HG02642 (cell line): ENCODE measurements at regions not wholly inside any gene's neighbourhood (a gene's known extent, or its start where the extent isn't known, plus 50 kb on each side); places are given as distances from the start of the nearest gene placed in this dataset.
"Not testable (repeated sequence)": the region's sequence is repeated elsewhere in the genome, so short reads cannot be mapped to it uniquely, and the experiment has no call there.

Experiments used
- ATAC-seq: cut with Tn5 transposase; IDR thresholded peaks from one replicate; pipeline ENCODE4 v1.9.1; 2021; ENCODE audit warnings: mild to moderate bottlenecking; ENCODE audit not compliant: unreplicated experiment, poor library complexity

DNA sequence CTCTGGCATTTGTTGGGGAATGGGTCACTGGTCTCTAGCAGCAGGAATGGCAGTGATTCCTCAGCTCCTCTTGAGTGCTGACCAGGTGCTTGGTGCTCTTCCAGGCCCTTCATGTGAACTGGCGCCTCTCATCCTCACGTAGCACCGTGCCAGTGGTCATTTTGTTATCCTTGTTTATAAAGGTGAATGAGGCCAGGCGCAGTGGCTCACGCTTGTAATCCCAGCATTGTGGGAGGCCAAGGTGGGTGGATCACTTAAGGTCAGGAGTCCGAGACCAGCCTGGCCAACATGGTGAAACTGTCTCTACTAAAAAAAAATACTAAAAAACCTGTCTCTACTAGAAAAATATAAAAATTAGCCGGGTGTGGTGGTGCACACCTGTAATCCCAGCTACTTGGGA lies 301.3 kb downstream of the QKI start:
- ATAC-seq, result no peak

DNA sequence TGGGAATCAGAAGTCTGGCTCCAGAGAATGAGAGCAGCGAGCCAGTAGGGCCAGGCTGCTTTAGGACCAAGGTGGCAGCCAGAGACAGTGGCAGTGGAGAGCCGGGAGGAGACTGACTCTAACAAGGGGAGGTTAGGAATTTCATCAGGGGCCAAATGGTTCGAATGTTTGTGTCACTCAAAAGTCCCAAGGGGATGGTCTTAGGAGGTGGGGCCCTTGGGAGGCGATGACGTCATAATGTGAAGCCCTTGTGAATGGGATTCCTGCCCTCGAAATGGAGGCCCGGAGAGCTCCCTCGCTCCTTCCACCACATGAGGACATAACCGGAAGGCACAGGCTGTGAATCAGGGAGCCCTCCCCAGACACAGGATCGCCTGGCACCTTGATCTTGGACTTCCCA lies 299.7 kb downstream of the QKI start:
- ATAC-seq, result no peak

DNA sequence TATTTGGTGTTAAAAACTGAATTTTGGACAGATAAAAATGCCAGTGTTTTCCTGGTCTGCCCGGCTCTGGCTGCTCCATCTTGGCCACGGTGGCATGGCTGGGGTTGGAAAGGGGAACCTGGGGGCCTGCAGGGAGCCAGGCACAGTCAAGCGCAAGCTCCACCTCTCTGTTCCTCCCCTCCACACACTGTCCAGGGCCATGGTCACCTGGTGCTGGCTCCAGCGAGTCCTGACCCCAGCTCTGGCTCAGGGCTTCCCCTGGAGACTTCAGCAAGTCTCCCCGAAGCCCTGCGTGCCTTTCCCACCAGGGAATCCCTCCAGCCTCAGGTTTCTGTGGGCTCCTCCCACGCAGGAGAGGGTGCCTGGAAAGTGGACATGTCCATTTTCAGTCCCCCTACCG lies 298.5 kb downstream of the QKI start:
- no peak for ATAC-seq

DNA sequence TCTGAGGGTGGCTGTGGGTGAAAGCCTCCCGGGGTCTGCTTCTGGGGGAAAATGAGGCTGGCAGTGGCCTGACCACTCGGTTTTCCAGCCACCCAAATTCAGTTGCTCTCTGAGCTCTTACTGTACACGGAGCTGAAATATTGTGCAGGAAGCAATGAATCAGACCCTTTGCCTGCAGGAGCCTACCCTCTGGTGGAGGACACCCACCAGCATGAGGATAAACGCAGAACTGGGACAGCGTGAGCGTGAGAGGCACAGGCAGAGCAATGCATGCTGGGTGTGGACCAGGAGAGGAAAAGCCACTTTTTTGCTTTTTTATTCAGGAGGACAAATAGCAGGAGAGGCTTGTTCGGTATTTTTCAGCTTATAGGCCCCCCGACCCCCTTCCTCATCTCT lies 298.0 kb downstream of the QKI start:
- ATAC-seq, result peak; percentile 0

DNA sequence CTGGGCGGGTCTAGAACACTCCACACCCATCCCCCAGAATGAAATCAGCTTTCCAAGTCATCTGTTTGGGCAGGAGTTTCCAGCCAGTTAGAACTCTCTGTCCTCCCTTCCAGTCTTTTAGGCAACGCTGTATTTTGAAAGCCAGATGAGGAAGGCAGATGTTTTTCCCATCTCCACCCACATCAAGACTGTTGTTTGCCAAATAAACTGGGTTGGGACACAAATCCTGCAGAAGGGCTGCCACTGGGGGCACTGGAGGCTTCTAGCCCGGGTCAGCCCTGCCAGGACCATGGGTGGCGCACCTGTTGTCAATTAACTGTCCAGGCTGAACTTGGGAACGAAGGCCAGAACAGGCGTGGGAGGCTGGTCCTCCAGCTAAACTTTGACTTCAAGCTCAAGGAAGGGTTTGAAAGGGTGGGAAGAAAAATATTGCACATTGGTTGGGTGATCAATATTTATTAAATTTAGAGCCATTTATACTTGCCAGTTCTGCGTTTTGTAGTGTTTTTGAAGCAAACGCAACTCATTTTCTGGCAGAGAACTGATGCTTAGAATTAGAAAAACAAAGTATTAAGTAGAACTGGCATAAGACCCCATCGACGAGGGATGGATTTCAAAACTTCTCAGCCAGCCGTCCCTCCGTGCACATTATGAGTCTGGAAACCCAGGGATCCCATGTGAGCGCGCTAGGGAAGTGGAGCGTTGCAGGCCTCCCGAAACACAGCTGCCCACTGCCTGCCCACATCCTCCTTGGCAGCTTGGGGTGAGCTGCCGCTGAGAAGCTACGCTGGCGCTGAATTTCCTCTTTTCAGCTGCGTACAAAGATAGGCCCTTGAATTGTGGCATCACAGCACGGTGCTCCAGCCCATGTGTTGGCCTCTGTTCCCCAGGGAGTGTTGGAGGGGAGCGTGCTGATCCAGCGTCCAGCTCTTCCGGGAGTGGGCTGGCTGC lies 297.4 kb downstream of the QKI start:
- peak; percentile 41 for ATAC-seq

DNA sequence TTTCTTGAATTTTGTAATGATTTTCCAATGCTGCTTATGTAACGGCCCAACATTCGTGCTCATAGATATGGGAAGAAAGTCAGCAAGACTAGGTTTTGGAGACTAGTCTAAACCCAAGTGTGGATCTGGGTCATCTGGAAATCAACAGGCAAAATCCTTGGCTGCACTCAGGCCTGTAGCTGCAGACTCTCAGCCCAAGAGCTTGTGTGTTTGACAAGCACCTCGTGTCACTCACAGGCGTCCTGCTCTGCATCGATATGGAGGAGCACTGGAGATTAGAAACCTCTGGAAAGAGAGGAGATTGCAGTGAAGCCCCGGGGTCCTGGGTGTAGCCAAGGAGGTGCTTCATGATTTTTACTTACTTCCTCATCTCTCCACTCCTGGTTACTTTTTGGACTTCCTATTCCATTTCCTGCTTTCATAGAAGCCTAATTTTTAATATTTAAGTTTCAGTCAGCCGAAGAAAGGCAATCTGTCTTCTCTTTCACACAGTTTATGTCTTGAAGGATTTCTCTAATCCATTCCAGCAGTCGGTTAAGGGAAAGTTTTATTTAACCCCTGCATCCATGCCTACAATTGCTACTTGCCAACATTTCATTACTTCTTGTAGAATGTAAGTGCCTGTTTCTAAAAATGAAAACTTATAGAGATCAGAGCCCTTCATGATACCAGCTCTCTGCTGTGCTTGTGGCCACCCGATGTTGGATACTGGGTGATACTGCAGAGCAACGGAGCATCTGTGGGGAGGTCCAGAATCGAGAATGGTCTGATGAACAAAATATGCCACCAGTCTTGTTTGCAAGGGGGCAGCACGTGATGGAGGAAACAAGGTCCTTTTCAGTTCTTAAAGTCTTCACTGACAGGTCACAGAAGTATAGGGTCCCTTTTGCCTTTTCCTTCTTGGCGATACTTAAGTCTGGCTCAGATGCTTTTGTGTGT lies 296.3 kb downstream of the QKI start:
- no peak for ATAC-seq

DNA sequence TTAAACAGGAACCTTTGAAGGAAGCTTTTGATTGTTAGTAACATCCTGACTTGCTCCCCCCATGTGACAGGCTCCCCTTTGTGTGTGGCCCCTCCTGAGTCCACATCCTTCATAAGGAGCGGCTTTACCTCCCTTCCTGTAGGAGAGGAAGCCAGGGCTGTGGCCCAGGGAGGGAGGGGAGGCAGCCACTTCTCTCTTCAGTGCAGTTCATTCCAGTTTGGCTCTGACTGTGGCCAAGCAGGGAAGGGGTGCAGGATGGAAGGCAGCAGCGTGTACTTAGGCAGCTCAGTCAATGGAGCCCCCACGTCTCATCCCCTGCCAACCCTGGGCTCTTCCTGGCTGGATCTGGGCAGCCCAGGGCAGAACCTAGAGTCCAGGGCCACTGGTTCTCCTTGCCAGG lies 295.2 kb downstream of the QKI start:
- no peak for ATAC-seq

DNA sequence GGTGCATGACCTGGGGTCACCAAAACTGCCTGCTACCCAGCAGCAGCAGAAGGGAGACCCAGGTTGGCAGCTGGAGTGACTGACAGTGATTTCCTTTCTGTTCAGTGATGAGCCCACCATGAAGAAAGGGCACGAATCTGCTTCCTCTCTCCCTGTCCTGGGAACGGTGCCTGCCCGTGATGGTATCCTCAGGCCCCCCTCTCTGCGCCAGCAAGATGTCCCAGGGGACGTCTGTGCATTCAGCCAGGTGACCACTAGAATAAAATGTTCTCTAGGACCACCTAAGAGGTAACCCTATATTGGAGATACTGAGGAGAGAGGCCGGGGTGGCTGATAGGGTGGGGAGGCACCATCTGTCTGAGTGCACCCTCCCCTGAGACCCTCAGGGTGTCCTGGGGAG lies 294.7 kb downstream of the QKI start:
- ATAC-seq, result no peak

DNA sequence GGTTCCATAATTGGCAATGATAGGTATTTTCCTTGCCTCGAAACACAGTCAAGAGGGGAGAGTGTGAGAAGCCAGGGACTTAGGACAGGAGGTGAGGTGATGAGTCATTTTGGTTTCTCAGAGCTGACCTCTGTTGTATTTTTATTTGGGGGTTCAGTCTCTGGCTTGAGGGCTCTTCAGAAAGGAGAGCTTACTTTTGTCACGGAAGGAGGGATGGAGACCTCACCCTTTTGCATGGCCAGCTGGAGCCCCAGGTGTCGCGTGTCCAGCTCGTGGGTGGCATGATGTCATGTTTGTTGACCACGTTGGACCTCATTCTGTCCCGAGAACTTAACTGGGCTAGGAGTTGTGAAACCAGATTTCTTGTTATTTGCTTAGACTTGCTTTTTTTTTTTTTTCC lies 293.9 kb downstream of the QKI start:
- ATAC-seq, result peak; percentile 48

DNA sequence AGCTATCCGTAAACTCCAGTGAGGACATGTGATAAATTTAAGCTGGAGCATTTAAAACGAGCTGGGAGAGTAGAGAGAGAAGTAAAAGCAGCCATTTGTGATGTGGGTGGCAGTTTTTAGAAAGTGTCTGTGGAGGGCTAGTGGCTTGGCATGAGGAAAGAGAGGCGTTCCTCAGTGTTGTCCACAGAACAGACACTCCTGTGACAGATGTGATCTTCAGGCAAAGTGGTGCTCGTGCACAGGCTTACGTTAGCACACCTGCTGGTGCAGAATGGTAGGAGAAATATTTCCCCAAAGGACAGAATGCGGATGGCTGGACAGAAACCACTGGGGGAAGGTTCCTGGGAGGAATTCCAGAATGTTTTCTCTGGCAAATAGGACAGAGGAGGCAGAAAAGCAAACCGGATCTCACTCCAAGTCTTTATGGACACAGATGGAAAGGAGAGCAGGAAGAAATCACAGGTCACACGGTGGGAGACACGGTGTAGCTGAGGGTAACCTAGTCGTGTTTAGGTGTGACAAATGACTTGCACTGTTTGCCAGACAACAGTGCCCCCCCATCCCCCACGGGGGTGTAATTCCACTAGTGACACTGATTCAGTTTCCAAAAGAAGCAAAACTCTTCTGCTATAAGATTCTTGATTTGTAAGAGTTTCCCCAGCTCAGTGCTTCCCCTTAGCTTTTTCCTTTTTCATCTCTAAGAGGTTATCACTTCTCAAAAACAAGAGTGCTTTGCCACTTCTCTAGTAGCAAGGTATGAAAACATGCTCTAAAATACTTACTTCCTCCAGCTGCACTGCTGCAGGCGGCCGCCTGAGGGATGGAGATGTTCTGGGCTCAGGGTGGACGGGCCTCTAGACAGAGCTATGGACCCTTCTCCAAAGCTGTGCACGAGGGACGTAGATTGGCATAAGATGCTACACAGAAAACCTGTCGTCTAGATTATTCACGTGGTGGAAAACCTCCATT lies 293.2 kb downstream of the QKI start:
- ATAC-seq, result peak; percentile 53

DNA sequence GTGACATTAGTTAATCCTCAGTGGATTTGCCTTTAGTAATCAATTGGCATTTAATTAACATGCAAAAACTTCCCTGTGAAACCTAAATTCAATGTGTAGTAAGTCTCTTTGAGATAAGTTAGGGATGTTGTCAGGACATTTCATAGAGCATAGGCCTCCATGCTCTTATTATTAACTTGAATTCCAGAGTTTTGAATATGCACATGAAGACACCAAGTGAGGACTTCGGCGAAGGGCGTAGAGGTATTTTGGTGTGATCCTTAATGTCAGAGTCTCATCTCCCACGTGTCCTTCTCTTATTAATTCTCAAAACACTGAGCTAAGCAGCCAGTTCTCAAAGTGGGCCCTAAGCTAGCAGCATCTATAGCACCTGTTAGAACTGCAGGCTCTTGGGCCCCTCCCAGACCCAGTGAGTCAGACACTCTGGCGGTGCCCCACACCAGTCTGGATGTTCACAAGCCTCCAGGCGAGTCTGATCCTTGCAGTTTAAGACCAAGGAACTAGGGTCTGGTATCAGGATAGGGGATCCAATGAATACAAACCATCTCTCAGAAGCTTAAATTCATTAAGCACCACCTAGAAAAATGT lies 292.1 kb downstream of the QKI start:
- ATAC-seq, result no peak

DNA sequence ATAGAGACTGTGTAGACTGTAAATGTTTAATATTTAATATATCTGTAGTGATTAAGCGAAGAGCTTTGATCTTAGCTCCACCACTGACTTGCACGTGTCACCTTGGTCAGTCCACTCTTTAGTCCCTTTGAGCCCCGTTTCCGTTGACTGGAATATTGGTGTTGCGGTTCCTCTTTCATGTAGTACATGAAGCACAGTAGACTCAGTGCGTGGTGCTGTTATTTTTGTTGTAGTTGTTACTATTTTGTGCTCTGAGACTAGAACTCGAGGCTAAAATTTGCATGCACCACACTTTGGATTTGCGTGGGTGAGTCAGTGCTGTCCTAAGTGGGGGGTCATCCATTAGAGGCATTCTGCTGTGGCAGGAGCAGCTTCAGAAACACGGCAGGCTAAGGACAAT lies 291.4 kb downstream of the QKI start:
- peak; percentile 54 for ATAC-seq

DNA sequence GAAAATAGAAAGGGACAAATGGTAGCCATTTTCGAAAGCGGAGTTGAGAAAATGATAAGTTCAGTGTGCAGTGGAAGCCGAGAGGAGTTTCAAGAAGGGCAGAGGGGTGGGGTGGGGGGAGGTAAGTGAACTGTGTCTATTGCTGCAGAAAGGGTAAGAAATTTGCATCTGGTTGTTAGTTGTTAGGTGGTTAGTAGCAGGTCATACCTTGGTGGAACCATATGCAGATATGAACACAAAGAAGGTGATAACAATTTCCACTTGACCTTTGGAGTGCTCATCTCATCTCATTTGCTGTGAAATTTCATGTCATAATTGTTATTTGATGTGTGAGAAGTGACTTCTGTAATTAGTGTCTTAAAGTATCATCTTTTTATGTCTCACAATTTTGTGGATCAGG lies 288.2 kb downstream of the QKI start:
- no peak for ATAC-seq

DNA sequence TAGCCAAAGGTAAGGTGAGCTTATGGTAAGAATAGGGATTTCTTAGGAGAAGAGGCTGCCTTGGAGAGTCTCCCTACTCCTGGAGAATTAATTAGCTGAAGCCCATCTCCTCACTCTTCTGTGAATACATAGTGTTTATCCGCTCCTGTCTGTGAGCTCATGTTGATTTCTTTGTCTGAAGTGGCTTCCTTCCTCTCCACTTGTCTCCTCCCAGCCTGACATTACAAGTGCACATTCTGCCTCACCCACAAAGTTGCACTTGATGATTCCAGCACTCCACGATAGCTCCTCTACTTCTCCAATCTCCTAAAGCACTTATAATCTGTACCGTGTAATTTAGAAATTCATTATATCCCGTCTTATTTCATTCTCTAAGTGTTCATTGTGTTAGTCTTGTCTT lies 287.2 kb downstream of the QKI start:
- ATAC-seq, result no peak

DNA sequence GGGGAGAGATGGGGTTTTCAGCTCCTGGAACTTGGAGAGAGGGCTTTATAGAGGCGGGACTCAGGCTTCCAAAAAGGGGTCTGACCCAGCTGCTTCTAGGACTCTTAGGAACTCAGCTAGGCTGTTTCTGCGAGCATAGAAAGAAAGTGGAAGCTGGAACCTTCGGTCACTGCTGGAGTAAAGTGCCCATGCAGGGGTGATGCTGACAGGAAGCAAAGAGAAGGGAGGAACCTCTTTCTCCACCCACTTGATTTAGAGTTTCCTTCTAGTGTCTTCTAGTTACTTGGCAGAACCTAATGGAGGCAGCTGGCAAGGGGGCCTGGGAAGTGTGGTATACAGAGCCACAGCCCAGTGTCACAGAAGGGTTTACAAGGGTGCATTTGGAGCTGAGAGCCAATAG lies 283.6 kb downstream of the QKI start:
- ATAC-seq, result no peak

DNA sequence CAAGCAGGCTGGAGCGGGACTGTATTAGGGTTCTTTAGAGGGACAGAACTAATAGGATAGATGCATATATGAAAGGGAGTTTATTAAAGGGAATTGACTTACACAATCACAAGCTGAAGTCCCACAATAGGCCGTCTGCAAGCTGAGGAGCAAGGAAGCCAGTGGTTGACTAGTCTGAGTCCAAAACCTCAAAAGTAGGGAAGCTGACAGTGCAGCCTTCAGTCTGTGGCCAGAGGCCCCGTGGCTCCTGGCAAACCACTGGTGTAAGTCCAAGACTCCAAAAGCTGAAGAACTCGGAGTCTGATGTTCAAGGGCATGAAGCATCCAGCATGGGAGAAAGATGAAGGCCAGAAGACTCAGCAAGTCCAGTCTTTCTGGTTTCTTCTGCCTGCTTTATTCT lies 281.8 kb downstream of the QKI start:
- not testable (repeated sequence) for ATAC-seq

DNA sequence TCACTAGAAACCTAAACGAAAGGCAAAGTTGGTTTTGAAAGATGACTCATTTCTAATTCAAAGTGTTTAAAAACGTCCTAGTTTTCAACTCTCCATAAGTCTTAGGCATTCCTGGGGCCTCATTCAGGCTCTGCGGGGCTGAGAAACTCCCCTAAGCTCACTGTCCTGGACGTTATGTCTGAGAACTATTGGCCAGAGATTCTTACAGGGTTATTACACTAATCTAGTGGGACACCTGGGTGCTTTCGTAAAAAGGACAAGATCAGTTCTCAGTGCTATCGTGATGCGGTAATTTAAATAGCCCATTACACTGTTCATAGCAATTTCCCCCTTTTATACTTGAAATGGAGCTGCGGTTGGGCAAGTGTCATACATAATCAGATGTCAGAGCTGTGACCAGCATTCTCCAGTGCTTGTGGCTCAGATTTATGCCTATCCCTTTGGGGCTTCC lies 280.9 kb downstream of the QKI start:
- no peak for ATAC-seq

DNA sequence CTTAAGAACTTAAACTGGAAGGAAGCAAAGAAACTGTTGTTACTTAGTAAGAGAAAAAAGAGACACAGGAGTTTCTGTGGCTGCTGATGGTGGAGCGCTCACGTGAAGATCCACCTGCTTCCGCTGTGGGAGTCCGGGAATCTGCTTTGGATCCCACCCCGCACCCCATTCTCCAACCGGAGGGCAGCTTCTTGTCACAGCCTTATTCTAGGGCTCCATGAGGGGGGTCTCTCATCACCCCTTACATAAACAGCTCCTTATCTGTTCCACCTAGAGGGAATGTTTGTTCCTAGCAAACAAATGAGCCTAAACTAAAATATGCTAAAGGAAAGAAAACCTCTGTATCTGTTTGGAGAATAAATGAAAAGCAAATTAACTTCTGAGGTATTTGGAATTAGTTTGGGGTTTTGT lies 280.5 kb downstream of the QKI start:
- no peak for ATAC-seq

DNA sequence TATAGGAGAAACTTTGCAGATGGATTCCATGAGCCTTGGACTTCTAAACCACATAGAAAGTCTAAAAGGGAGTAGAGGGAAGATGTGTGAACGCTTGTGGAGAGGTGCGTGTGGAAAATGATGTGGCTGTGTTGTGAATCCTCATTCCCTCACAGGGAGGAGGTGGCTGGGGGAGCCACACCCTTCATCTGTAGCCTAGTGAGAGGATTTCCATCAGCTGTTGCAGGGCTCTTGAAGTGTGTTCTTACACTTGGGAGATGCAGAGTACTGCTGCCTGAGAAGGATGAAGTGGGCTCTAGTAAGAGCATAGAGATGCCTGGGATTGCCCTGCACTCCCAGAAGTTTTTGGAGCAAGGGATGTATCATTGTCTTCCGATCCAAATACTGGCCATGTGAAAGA lies 279.6 kb downstream of the QKI start:
- no peak for ATAC-seq

DNA sequence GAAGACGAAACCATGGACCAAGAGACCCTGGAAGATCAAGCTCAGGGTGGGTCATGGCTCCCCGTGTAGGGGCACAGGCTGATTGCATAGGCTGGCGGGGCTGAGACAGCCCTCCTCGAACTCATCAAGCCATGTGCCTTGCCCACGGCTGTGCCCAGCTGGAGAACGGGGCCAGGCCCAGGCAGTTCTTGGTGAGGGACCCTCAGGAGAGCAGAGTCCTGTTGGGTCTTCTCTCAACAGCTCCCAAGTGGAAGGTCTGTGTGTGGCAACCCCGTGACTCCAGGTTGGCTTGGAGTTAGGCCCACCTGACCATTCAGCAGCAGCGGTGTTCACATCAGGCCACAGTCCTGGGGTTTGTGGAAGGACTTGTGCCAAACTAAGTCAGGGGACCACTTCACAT lies 276.5 kb downstream of the QKI start:
- no peak for ATAC-seq
